ENCODE measurements at regions not wholly inside any gene's neighbourhood (a gene's known extent, or its start where the extent isn't known, plus 50 kb on each side); places are given as distances from the start of the nearest gene placed in this dataset.

- no peak for DNase-seq (ENCODE audit: extremely low read depth, low read depth)
- H3K4me3 ChIP-seq (replicated peaks; ENCODE audit: low read depth, low read length): no peak overlapping the region
- TF ChIP-seq CTCF (IDR thresholded peaks at IDR 0.05; ENCODE audit: low read depth, low read length, missing control alignments): no peak
Observed at GRCh38 chr3:76673171-76673570, 366.7 kb upstream of the ROBO2 start.

GRCh38 chr3:76679541-76679940 is 360.4 kb upstream of the ROBO2 start:
- no peak for DNase-seq (ENCODE audit: extremely low read depth, low read depth)
- no peak overlapping the region for H3K4me3 ChIP-seq (replicated peaks; ENCODE audit: low read depth, low read length)
- no peak for TF ChIP-seq CTCF (IDR thresholded peaks at IDR 0.05; ENCODE audit: low read depth, low read length, missing control alignments)

- DNase-seq (ENCODE audit: extremely low read depth, low read depth): no peak
- H3K4me3 ChIP-seq (replicated peaks; ENCODE audit: low read depth, low read length): no peak overlapping the region
- no peak for TF ChIP-seq CTCF (IDR thresholded peaks at IDR 0.05; ENCODE audit: low read depth, low read length, missing control alignments)
Observed at GRCh38 chr3:76683256-76683655, 356.6 kb upstream of the ROBO2 start.

- no peak for TF ChIP-seq CTCF (IDR thresholded peaks at IDR 0.05; ENCODE audit: low read depth, low read length, missing control alignments)
- no peak for DNase-seq (ENCODE audit: extremely low read depth, low read depth)
- H3K4me3 ChIP-seq (replicated peaks; ENCODE audit: low read depth, low read length): no peak overlapping the region
Observed at GRCh38 chr3:76684946-76685345, 355.0 kb upstream of the ROBO2 start.

- TF ChIP-seq CTCF (IDR thresholded peaks at IDR 0.05; ENCODE audit: low read depth, low read length, missing control alignments): no peak
- no peak for DNase-seq (ENCODE audit: extremely low read depth, low read depth)
- H3K4me3 ChIP-seq (replicated peaks; ENCODE audit: low read depth, low read length): no peak overlapping the region
Observed at GRCh38 chr3:76685858-76686257, 354.0 kb upstream of the ROBO2 start.

- DNase-seq (ENCODE audit: extremely low read depth, low read depth): no peak
- no peak overlapping the region for H3K4me3 ChIP-seq (replicated peaks; ENCODE audit: low read depth, low read length)
- TF ChIP-seq CTCF (IDR thresholded peaks at IDR 0.05; ENCODE audit: low read depth, low read length, missing control alignments): no peak
Observed at GRCh38 chr3:76687019-76687418, 352.9 kb upstream of the ROBO2 start.

GRCh38 chr3:76694063-76694462 is 345.8 kb upstream of the ROBO2 start:
- DNase-seq (ENCODE audit: extremely low read depth, low read depth): no peak
- TF ChIP-seq CTCF (IDR thresholded peaks at IDR 0.05; ENCODE audit: low read depth, low read length, missing control alignments): no peak

More at GRCh38 chr3:76694063-76694462, 345.8 kb upstream of the ROBO2 start:
- no peak overlapping the region for H3K4me3 ChIP-seq (replicated peaks; ENCODE audit: low read depth, low read length)
